Fibroblast of lung (primary cell): ENCODE measurements at regions not wholly inside any gene's neighbourhood (a gene's known extent, or its start where the extent isn't known, plus 50 kb on each side); places are given as distances from the start of the nearest gene placed in this dataset.

Experiments used
- DNase-seq, 2 donors: peaks; one replicate each; pipeline versions ENCODE4 v3.0.0 to v3.0.0-alpha.2; 2010; ENCODE audit warnings: low read depth in 2 of 2
- H2AFZ ChIP-seq: 2 replicates; pipeline ENCODE4 v1.5.1; 2012; ENCODE audit warnings: low read length, control low read depth, inconsistent platforms
- H3K27ac ChIP-seq: 2 replicates; pipeline ENCODE4 v1.5.1; 2011; ENCODE audit warnings: low read length, control low read depth; ENCODE audit not compliant: insufficient read depth
- H3K27me3 ChIP-seq: 2 replicates; pipeline ENCODE4 v1.5.1; 2011; ENCODE audit warnings: mild to moderate bottlenecking, low read length; ENCODE audit not compliant: control insufficient read depth, insufficient read depth
- H3K36me3 ChIP-seq: 2 replicates; pipeline ENCODE4 v1.5.1; 2011; ENCODE audit warnings: low read length; ENCODE audit not compliant: control insufficient read depth, insufficient read depth
- H3K4me1 ChIP-seq: 2 replicates; pipeline ENCODE4 v1.5.1; 2011; ENCODE audit warnings: low read length; ENCODE audit not compliant: control insufficient read depth, insufficient read depth; ENCODE audit errors: extremely low read depth
- H3K4me2 ChIP-seq: 2 replicates; pipeline ENCODE4 v1.5.1; 2011; ENCODE audit warnings: low read length, control low read depth; ENCODE audit not compliant: insufficient read depth; ENCODE audit errors: extremely low read depth
- H3K4me3 ChIP-seq, 4 experiments: fragments of 200-600 bp in 1 of 4; sonication (generic) in 1 of 4; replicated peaks in 1 of 4; 2 replicates each; pipeline ENCODE4 v1.5.1; 2011 to 2016; ENCODE audit warnings: low read length in 4 of 4, low read depth in 3 of 4, mild to moderate bottlenecking in 3 of 4, control low read depth in 2 of 4, inconsistent platforms in 1 of 4, mixed read lengths in 1 of 4; ENCODE audit not compliant: insufficient read depth in 1 of 4; ENCODE audit errors: control extremely low read depth in 1 of 4
- H3K79me2 ChIP-seq: 2 replicates; pipeline ENCODE4 v1.5.1; 2012; ENCODE audit warnings: mild to moderate bottlenecking, low read length, inconsistent platforms; ENCODE audit not compliant: control insufficient read depth, insufficient read depth
- H3K9ac ChIP-seq: 2 replicates; pipeline ENCODE4 v1.5.1; 2011; ENCODE audit warnings: mild to moderate bottlenecking, low read length, control low read depth; ENCODE audit not compliant: insufficient read depth
- H3K9me3 ChIP-seq: 2 replicates; pipeline ENCODE4 v1.5.1; 2012; ENCODE audit warnings: low read depth, low read length; ENCODE audit not compliant: control insufficient read depth, insufficient read depth
- H4K20me1 ChIP-seq: 2 replicates; pipeline ENCODE4 v1.5.1; 2011; ENCODE audit warnings: low read length; ENCODE audit not compliant: control insufficient read depth, insufficient read depth; ENCODE audit errors: extremely low read depth
- CTCF ChIP-seq, 2 donors: IDR thresholded peaks in 1 of 2; conservative IDR thresholded peaks in 1 of 2; 1 replicate in 1 of 2; 2 replicates in 1 of 2; pipeline ENCODE4 v1.5.1; 2011 to 2012; ENCODE audit warnings: low read length in 2 of 2, control low read depth in 1 of 2, inconsistent platforms in 1 of 2, low read depth in 1 of 2, mild to moderate bottlenecking in 1 of 2
- EZH2 ChIP-seq: IDR thresholded peaks from 2 replicates; pipeline ENCODE4 v1.5.1; 2012; ENCODE audit warnings: low read length, control low read depth, mild to moderate bottlenecking; ENCODE audit errors: missing control alignments

DNA sequence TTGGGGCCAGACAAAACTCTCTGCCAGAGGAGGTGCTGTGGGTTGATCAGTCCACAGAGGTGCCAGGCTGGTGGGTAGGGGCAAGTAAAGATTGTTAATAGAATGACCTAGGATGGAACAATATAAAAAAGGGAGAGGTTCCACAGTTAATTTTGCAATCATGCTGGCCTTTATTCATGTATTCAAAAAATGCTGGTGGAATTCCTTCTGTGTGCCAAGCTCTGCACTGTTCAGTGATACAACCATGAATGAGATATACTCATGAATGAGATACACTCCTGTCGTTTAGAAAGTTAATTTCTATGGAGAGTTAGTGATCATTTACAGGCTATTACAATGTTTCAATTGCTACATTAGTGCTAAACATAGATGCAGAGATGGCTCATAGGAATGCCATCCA lies 252.6 kb upstream of the RMST start:
- no peak overlapping the region for H3K4me3 ChIP-seq
- H3K4me2 ChIP-seq, result no peak overlapping the region
- peak in 1 of 2 donors; percentile 2 for DNase-seq

DNA sequence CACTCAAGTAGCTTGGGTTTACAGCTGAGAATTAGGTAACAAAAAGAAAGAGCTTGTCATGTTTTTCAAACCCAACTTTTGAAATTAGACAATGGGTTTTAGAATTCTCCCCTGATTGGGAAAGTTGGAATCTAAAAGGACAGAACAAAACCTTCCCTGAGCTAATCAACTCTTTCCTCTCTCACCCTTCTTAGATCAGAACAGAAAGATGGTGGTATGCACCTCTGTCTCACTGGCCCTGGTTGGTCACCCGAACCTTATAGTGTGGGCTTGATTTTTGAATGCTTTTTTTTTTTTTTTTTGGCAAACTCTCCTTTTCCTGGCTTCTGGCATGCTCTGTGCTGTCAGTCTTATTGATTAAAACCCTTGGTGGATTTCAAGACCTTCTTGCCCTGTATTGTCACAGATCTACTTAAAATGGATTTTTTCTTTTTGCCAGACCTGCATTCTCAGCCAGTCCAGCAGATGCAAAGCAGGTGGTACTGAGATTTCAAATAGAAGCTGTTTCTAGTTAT lies 251.1 kb upstream of the RMST start:
- Histone ChIP-seq H3K9me3 (no peaks in the 10 kb centered on the region), H2AFZ (no peak overlapping the region), H3K27me3 (no peaks in the 10 kb centered on the region), H3K36me3 (no peaks in the 10 kb centered on the region), H4K20me1 (no peaks in the 10 kb centered on the region), H3K4me1 (no peaks in the 10 kb centered on the region), H3K4me3 (no peak overlapping the region), H3K9ac (no peak overlapping the region), H3K27ac (no peak overlapping the region), H3K79me2 (no peaks in the 10 kb centered on the region), H3K4me2 (no peak overlapping the region)
- no peak for DNase-seq
- no peak for TF ChIP-seq EZH2
- no peak for TF ChIP-seq CTCF (conservative IDR thresholded peaks at IDR 0.05 in 1 of 2, IDR thresholded peaks at IDR 0.05 in 1 of 2; ENCODE audit: low read depth in 1 of 2, low read length in 2 of 2)

More for the DNA sequence above, 252.6 kb upstream of the RMST start:
- Histone ChIP-seq H3K9me3 (no peaks in the 10 kb centered on the region), H3K27me3 (no peaks in the 10 kb centered on the region), H2AFZ (no peak overlapping the region), H3K36me3 (no peaks in the 10 kb centered on the region), H3K9ac (no peak overlapping the region), H4K20me1 (no peaks in the 10 kb centered on the region), H3K79me2 (no peaks in the 10 kb centered on the region), H3K4me1 (no peaks in the 10 kb centered on the region), H3K27ac (no peak overlapping the region)
- TF ChIP-seq CTCF (conservative IDR thresholded peaks at IDR 0.05 in 1 of 2, IDR thresholded peaks at IDR 0.05 in 1 of 2; ENCODE audit: low read depth in 1 of 2, low read length in 2 of 2) (no peak), EZH2 (no peak)

DNA sequence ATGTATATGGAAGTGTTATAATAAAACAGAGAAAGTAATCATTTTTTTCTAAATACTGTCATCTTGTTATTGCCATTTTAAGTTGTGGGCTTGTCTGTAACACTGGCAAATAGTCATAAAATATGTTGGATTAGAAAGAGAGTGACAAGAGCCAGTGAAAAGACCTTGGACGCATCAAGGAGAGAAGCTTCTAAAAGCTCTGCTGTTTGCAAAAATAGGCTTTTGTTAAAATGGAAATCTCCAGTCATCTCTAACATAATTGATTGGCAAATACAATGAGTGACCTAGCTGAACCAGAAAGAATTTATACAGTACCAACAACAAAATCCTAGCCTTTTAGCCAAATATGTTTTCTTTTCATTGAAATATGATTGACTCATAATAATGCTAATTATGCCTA lies 245.8 kb upstream of the RMST start:
- DNase-seq, result no peak
- H3K4me1 ChIP-seq, result no peaks in the 10 kb centered on the region
- no peak for TF ChIP-seq EZH2
- TF ChIP-seq CTCF (conservative IDR thresholded peaks at IDR 0.05 in 1 of 2, IDR thresholded peaks at IDR 0.05 in 1 of 2; ENCODE audit: low read depth in 1 of 2, low read length in 2 of 2), result no peak
- no peaks in the 10 kb centered on the region for H3K9me3 ChIP-seq
- no peak overlapping the region for H3K9ac ChIP-seq
- H4K20me1 ChIP-seq, result no peaks in the 10 kb centered on the region
- H2AFZ ChIP-seq, result no peak overlapping the region
- no peaks in the 10 kb centered on the region for H3K79me2 ChIP-seq
- H3K4me3 ChIP-seq, result no peak overlapping the region
- no peaks in the 10 kb centered on the region for H3K36me3 ChIP-seq
- H3K4me2 ChIP-seq, result no peak overlapping the region
- no peak overlapping the region for H3K27ac ChIP-seq
- no peaks in the 10 kb centered on the region for H3K27me3 ChIP-seq
